Spleen (tissue), 7 donors: ENCODE measurements at regions not wholly inside any gene's neighbourhood (a gene's known extent, or its start where the extent isn't known, plus 50 kb on each side); places are given as distances from the start of the nearest gene placed in this dataset.

ENCODE experiments used
- POLR2A ChIP-seq, 3 donors: fragments of 450-650 bp; IDR thresholded peaks; one replicate each; pipeline ENCODE4 v1.5.1; 2017; ENCODE audit warnings: antibody characterized with exemption in 3 of 3, mild to moderate bottlenecking in 1 of 3
- TF ChIP-seq, protein P1 (sequence below), 11 experiments: fragments of 200-600 bp in 7 of 11; fragments of 450-650 bp in 4 of 11; sonication (generic) in 4 of 11; IDR thresholded peaks in 8 of 11; conservative IDR thresholded peaks in 3 of 11; 1 replicate in 7 of 11; 2 replicates in 4 of 11; pipeline versions ENCODE4 v1.4.0 to v1.8.0; 2016 to 2021; ENCODE audit warnings: antibody characterized with exemption in 11 of 11, inconsistent platforms in 4 of 11, mild to moderate bottlenecking in 1 of 11
- donor health status: DM: no; HTN: no; CAD: no; lungs with moderate emphysema.
- donor health status: DM: no; HTN: no; CAD: no.
- donor health status: DM: no; HTN: no; CAD: no.

- TF ChIP-seq, protein P1, sequence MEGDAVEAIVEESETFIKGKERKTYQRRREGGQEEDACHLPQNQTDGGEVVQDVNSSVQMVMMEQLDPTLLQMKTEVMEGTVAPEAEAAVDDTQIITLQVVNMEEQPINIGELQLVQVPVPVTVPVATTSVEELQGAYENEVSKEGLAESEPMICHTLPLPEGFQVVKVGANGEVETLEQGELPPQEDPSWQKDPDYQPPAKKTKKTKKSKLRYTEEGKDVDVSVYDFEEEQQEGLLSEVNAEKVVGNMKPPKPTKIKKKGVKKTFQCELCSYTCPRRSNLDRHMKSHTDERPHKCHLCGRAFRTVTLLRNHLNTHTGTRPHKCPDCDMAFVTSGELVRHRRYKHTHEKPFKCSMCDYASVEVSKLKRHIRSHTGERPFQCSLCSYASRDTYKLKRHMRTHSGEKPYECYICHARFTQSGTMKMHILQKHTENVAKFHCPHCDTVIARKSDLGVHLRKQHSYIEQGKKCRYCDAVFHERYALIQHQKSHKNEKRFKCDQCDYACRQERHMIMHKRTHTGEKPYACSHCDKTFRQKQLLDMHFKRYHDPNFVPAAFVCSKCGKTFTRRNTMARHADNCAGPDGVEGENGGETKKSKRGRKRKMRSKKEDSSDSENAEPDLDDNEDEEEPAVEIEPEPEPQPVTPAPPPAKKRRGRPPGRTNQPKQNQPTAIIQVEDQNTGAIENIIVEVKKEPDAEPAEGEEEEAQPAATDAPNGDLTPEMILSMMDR (IDR thresholded peaks at IDR 0.05 in 8 of 11, conservative IDR thresholded peaks at IDR 0.05 in 3 of 11) = no peak
- TF ChIP-seq POLR2A (IDR thresholded peaks at IDR 0.05) = no peak
Observed at GRCh38 chr1:229203030-229203751, 67.7 kb upstream of the RAB4A start.
